ENCODE measurements at regions not wholly inside any gene's neighbourhood (a gene's known extent, or its start where the extent isn't known, plus 50 kb on each side); places are given as distances from the start of the nearest gene placed in this dataset.

GRCh38 chr7:12146813-12147212 lies 64.3 kb upstream of the TMEM106B start:
- Histone ChIP-seq H3K4me1 (no peaks in the 10 kb centered on the region), H3K9ac (no peak overlapping the region), H3K27me3 (ENCODE audit: control insufficient read depth, insufficient read depth, low read length) (no peaks in the 10 kb centered on the region), H3K27ac (no peak overlapping the region), H2AFZ (no peak overlapping the region), H3K4me3 (ENCODE audit: low read depth, low read length) (no peak overlapping the region), H3K9me3 (ENCODE audit: control insufficient read depth, low read length) (no peaks in the 10 kb centered on the region), H3K36me3 (ENCODE audit: control insufficient read depth, insufficient read depth, low read length) (no peaks in the 10 kb centered on the region), H3K4me2 (ENCODE audit: low read length) (no peak overlapping the region), H3K79me2 (no peaks in the 10 kb centered on the region)
- no peak for TF ChIP-seq CTCF (IDR thresholded peaks at IDR 0.05)

- Histone ChIP-seq H3K4me1 (no peaks in the 10 kb centered on the region), H3K27ac (no peak overlapping the region), H2AFZ (no peak overlapping the region), H3K79me2 (no peaks in the 10 kb centered on the region), H3K27me3 (ENCODE audit: control insufficient read depth, insufficient read depth, low read length) (no peaks in the 10 kb centered on the region), H3K4me3 (ENCODE audit: low read depth, low read length) (no peak overlapping the region), H3K4me2 (ENCODE audit: low read length) (no peak overlapping the region), H3K9ac (no peak overlapping the region), H3K9me3 (ENCODE audit: control insufficient read depth, low read length) (no peaks in the 10 kb centered on the region), H3K36me3 (ENCODE audit: control insufficient read depth, insufficient read depth, low read length) (no peaks in the 10 kb centered on the region)
- no peak for TF ChIP-seq CTCF (IDR thresholded peaks at IDR 0.05)
These were observed 58.7 kb upstream of the TMEM106B start for GRCh38 chr7:12152196-12152918.

GRCh38 chr7:12154119-12154518 lies 57.0 kb upstream of the TMEM106B start:
- no peak overlapping the region for H3K9ac ChIP-seq
- H3K4me3 ChIP-seq (ENCODE audit: low read depth, low read length) = no peak overlapping the region
- no peak overlapping the region for H2AFZ ChIP-seq
- H3K36me3 ChIP-seq (ENCODE audit: control insufficient read depth, insufficient read depth, low read length) = no peaks in the 10 kb centered on the region
- H3K4me1 ChIP-seq = no peaks in the 10 kb centered on the region
- H3K27ac ChIP-seq = no peak overlapping the region
- no peaks in the 10 kb centered on the region for H3K9me3 ChIP-seq (ENCODE audit: control insufficient read depth, low read length)
- TF ChIP-seq CTCF (IDR thresholded peaks at IDR 0.05) = no peak
- H3K4me2 ChIP-seq (ENCODE audit: low read length) = no peak overlapping the region
- no peaks in the 10 kb centered on the region for H3K79me2 ChIP-seq
- H3K27me3 ChIP-seq (ENCODE audit: control insufficient read depth, insufficient read depth, low read length) = no peaks in the 10 kb centered on the region

GRCh38 chr7:12157517-12157916 lies 53.6 kb upstream of the TMEM106B start:
- Histone ChIP-seq H3K79me2 (no peaks in the 10 kb centered on the region), H3K4me3 (ENCODE audit: low read depth, low read length) (no peak overlapping the region), H3K4me2 (ENCODE audit: low read length) (no peak overlapping the region), H3K27ac (no peak overlapping the region), H3K9ac (no peak overlapping the region), H3K36me3 (ENCODE audit: control insufficient read depth, insufficient read depth, low read length) (no peaks in the 10 kb centered on the region), H3K27me3 (ENCODE audit: control insufficient read depth, insufficient read depth, low read length) (no peaks in the 10 kb centered on the region), H3K9me3 (ENCODE audit: control insufficient read depth, low read length) (no peaks in the 10 kb centered on the region), H2AFZ (no peak overlapping the region), H3K4me1 (no peaks in the 10 kb centered on the region)
- TF ChIP-seq CTCF (IDR thresholded peaks at IDR 0.05) = no peak

Measured in parathyroid adenoma (tissue), 2 donors.